K562 (cell line): ENCODE measurements at regions not wholly inside any gene's neighbourhood (a gene's known extent, or its start where the extent isn't known, plus 50 kb on each side); places are given as distances from the start of the nearest gene placed in this dataset.

Experiments used
- FOXJ2 ChIP-seq: fragments of 200-800 bp; sonication (Bioruptor generic); IDR thresholded peaks from 2 replicates; pipeline ENCODE4 v1.6.1; 2016; ENCODE audit warnings: missing genetic modification characterization, missing compliant biosample characterization
- HNRNPLL ChIP-seq: fragments of 200-400 bp; formaldehyde crosslinking; IDR thresholded peaks from 2 replicates; pipeline ENCODE4 v1.6.1; 2017; ENCODE audit warnings: low read length, low read depth, mild to moderate bottlenecking; ENCODE audit not compliant: poor library complexity, severe bottlenecking
- KAT2B ChIP-seq: IDR thresholded peaks from one replicate; pipeline ENCODE4 v1.6.1; 2012; ENCODE audit warnings: low read depth, mild to moderate bottlenecking, control low read depth, inconsistent platforms, low read length, moderate library complexity
- SMARCA5 ChIP-seq: fragments of 450-650 bp; IDR thresholded peaks from 2 replicates; pipeline ENCODE4 v1.6.1; 2016
- TF ChIP-seq, protein P1 (sequence below), 2 experiments: fragments of 450-650 bp; IDR thresholded peaks; 2 replicates each; pipeline ENCODE4 v1.6.1; 2016; ENCODE audit warnings: mild to moderate bottlenecking in 2 of 2, borderline replicate concordance in 1 of 2, low read depth in 1 of 2, moderate library complexity in 1 of 2
- TF ChIP-seq, protein P2 (sequence below): fragments of 450-650 bp; IDR thresholded peaks from 2 replicates; pipeline ENCODE4 v1.6.1; 2016; ENCODE audit warnings: borderline replicate concordance
- TF ChIP-seq, protein P3 (sequence below): fragments of 250-450 bp; sonication (Bioruptor Pico); IDR thresholded peaks from 2 replicates; pipeline ENCODE4 v1.8.0; 2022; ENCODE audit warnings: moderate library complexity, mild to moderate bottlenecking, inconsistent platforms

DNA sequence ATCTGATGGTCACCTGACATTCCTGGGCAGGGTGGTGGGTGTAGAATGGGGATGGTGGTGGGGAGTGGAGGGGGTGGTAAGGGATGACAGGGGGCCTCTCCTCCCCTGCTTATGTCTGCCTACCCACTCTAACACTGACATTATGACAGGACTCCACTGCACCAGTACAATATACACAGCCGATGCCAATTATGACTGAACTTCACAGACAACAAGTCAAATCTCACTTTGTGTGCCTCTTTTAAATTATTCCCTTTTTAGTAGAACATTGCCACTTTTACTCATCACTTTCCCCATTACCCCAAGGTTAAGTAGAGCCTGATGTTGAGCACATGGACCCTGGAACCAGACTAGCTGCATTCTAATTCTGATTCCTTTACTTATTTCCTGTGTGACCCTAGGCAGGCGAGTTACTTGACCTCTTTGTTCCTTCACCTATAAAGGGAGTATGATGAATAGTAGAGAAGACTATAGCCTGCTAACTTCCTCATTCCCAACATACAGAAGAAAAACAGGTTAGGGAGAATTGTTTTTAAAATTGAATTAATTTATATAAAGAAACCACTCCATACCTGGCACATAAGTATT, 464.7 kb downstream of the DMRT2 start (continued):
- TF ChIP-seq, protein P1, sequence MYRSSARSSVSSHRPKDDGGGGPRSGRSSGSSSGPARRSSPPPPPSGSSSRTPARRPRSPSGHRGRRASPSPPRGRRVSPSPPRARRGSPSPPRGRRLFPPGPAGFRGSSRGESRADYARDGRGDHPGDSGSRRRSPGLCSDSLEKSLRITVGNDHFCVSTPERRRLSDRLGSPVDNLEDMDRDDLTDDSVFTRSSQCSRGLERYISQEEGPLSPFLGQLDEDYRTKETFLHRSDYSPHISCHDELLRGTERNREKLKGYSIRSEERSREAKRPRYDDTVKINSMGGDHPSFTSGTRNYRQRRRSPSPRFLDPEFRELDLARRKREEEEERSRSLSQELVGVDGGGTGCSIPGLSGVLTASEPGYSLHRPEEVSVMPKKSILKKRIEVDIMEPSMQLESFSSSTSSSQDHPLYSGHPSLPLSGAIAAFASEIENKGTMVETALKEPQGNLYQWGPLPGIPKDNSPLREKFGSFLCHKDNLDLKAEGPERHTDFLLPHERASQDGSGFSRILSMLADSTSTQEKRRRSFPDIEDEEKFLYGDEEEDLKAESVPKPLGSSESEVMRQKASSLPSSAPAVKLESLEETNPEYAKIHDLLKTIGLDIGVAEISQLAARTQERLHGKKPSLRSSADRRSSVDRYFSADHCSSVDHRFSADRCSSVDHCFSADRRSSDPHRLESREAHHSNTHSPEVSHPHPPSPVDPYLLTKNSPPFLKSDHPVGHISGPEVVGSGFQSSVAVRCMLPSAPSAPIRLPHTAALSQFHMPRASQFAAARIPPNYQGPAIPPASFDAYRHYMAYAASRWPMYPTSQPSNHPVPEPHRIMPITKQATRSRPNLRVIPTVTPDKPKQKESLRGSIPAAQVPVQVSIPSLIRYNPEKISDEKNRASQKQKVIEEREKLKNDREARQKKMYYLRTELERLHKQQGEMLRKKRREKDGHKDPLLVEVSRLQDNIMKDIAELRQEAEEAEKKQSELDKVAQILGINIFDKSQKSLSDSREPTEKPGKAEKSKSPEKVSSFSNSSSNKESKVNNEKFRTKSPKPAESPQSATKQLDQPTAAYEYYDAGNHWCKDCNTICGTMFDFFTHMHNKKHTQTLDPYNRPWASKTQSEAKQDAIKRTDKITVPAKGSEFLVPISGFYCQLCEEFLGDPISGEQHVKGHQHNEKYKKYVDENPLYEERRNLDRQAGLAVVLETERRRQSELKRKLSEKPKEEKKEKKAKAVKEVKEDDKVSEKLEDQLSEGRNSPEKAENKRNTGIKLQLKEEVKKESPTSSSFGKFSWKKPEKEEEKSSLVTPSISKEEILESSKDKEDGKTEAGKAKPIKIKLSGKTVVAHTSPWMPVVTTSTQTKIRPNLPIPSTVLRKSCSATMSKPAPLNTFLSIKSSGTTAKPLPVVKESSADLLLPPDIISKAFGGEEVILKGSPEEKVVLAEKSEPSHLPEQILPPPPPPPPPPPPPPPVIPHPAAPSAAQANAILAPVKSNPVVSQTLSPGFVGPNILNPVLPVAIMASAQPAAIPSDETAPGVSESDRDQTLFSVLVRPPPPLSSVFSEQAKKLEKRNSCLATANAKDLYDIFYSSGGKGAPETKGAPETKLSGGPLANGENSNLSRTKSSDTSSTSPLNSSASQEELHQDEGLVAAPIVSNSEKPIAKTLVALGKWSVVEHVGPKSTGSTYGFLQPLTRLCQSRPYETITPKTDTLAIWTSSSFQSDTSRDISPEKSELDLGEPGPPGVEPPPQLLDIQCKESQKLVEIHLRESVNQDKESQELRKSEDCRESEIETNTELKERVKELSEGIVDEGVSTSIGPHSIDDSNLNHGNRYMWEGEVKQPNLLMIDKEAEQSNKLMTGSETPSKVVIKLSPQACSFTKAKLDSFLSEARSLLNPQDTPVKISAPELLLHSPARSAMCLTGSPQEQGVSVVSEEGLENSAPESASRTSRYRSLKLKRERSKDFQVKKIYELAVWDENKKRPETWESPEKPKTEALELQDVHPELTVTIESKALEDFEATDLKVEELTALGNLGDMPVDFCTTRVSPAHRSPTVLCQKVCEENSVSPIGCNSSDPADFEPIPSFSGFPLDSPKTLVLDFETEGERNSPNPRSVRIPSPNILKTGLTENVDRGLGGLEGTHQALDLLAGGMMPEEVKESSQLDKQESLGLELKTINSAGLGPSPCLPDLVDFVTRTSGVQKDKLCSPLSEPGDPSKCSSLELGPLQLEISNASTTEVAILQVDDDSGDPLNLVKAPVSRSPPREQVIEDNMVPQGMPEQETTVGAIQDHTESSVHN (IDR thresholded peaks at IDR 0.05; ENCODE audit: borderline replicate concordance in 1 of 2, low read depth in 1 of 2): no peak
- TF ChIP-seq, protein P2, sequence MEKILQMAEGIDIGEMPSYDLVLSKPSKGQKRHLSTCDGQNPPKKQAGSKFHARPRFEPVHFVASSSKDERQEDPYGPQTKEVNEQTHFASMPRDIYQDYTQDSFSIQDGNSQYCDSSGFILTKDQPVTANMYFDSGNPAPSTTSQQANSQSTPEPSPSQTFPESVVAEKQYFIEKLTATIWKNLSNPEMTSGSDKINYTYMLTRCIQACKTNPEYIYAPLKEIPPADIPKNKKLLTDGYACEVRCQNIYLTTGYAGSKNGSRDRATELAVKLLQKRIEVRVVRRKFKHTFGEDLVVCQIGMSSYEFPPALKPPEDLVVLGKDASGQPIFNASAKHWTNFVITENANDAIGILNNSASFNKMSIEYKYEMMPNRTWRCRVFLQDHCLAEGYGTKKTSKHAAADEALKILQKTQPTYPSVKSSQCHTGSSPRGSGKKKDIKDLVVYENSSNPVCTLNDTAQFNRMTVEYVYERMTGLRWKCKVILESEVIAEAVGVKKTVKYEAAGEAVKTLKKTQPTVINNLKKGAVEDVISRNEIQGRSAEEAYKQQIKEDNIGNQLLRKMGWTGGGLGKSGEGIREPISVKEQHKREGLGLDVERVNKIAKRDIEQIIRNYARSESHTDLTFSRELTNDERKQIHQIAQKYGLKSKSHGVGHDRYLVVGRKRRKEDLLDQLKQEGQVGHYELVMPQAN: no peak
- TF ChIP-seq, protein P3, sequence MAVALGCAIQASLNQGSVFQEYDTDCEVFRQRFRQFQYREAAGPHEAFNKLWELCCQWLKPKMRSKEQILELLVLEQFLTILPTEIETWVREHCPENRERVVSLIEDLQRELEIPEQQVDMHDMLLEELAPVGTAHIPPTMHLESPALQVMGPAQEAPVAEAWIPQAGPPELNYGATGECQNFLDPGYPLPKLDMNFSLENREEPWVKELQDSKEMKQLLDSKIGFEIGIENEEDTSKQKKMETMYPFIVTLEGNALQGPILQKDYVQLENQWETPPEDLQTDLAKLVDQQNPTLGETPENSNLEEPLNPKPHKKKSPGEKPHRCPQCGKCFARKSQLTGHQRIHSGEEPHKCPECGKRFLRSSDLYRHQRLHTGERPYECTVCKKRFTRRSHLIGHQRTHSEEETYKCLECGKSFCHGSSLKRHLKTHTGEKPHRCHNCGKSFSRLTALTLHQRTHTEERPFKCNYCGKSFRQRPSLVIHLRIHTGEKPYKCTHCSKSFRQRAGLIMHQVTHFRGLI (CRISPR knock-in tag): no peak
- TF ChIP-seq FOXJ2 (tag): no peak
- TF ChIP-seq SMARCA5: no peak
- no peak for TF ChIP-seq HNRNPLL
- no peak for TF ChIP-seq KAT2B
